ENCODE measurements at regions not wholly inside any gene's neighbourhood (a gene's known extent, or its start where the extent isn't known, plus 50 kb on each side); places are given as distances from the start of the nearest gene placed in this dataset.

DNA sequence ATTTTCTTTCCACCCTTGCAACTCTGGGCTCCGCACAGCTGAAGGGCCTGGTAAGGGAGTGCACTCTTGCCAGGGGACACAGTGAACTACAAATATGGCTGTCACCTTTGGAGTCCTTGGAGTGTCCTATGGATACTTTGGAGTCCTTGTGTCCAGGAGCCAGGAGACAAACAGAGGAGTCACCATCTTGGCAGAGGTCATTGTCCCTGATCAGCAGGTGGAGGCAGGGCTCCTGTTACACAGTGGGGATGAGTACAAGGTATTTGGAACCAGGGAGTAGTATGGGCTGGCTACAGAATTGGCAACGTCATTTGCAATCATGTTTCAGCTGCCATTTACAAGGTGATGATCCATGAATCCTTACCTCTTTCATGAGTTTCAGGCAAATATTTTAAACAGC is 132.5 kb downstream of the FAM161A start:
- DNase-seq = no peak

GRCh38 chr2:61720911-61721310 is 132.9 kb downstream of the FAM161A start:
- DNase-seq = no peak

GRCh38 chr2:61718965-61719364 is 134.9 kb downstream of the FAM161A start:
- DNase-seq = no peak

DNA sequence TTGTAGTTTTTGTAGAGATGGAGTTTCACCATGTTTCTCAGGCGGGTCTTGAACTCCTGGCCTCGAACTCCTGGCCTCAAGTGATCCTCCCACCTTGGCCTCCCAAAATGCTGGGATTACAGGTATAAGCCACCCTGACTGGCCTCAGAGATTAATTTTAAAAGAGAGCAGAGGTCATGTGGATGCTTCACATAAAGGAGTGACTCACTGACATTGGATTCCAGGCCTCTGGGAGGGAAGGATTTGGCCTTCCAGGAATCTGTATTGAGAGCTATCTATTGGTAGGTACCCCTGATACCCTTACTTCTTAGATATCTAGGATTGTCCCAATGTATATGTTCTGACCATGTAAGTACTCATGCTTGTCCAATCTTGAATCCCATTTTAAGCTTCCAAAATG is 138.4 kb downstream of the FAM161A start:
- no peak for DNase-seq

DNA sequence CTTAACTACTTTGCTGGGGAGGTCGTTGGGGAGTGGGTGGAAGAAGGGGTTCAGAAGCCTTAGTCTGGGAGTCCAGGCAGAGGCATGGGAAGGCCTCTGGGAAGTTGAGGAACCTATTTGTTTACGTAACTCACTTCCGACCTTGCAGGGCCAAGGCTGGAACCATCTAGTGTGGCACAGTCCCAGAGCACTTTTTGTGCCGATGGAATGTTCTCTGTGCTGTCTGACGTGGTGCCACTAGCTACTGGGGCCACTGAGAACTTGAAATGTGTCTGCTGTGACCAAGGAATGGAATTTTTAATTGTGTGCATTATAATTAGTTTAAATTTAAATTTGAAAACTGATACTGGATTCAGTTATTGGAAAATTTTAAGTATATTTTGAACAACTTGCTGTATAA is 139.7 kb downstream of the FAM161A start:
- no peak for DNase-seq

GRCh38 chr2:61713457-61713856 is 140.4 kb downstream of the FAM161A start:
- no peak for DNase-seq

DNA sequence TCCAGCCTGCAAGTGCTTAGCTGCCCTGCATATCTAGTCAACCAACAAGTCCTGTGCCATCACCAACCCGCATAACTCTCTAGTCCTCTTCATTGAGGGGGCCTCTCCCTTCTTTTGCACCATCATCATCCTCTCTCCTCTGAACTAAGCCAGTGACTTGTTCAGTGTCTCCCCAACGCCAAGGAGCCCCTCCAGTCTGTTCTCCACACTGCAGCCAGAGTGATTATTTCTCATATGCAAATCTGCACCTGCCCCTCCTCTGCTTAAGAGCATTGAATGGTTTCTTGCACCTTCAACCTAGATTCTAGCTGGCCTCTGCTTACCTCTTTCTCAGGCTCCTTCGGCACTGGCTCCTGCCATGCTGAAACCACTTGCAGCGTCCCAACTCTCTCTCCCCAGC is 141.8 kb downstream of the FAM161A start:
- DNase-seq = no peak

DNA sequence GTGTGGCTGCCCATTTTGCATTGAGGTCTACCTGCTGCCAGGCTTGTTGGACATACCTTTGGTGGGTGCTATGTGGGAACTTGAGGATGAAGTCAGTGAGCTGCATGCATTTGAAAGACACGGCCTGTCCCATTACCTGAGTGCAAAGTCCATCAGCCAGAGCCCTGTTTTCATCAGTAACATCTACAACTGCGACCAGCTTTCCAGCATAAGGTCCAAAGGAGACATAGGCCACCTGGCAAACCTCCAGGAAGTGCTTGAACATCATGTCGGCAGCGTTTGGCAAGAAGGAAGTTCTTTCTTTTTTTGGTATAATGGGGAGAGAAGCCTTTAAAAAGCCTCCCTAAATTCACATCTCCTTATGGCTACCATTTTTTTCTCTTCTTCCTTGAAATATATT is 143.1 kb downstream of the FAM161A start:
- DNase-seq = no peak

DNA sequence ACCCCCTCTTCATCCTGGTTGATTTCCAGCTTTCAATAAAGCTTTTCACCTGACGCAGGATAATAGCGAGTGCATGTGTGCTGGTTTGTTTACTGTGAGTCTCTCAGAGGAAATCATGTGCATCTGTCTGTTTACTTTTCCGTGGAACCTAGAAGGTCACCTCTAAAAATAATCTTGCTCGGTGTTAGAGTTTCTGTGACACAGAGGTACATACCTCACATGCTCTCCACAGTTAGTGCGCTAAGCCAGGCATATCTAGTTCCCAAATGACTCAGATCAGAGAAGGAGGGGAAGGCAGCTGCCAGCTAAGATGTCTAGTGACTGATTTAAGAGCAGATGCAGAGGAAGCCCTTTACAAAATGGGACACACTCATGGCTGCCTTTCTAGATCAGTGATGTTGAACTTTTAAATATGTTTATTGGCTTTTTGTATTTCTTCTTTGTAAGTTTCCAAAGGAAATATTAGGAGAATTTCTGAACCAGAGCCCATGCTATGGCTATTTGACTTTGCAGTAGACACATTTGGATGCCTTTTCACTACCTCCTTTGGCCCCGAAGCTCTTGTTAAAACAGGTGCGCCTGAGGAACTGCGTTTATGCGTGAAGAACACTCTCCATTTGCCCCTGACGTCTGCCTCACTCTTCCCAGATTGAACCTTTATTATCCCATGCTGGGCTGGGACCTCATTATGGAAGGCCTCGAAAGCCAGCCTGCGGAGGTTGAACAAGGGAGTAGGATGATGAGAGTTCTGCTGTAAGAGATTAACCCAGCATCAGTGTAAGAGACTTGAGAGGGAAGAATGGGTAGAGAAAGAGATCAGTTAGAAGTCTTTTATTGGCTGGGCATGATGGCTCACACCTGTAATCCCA is 145.6 kb downstream of the FAM161A start:
- peak; percentile 83 for DNase-seq

- no peak for DNase-seq
Measured at GRCh38 chr2:61705625-61706024, 148.2 kb downstream of the FAM161A start.

- DNase-seq = no peak
Measured at GRCh38 chr2:61704364-61704763, 149.5 kb downstream of the FAM161A start.

GRCh38 chr2:61702088-61702467 is 151.8 kb downstream of the FAM161A start:
- no peak for DNase-seq

DNA sequence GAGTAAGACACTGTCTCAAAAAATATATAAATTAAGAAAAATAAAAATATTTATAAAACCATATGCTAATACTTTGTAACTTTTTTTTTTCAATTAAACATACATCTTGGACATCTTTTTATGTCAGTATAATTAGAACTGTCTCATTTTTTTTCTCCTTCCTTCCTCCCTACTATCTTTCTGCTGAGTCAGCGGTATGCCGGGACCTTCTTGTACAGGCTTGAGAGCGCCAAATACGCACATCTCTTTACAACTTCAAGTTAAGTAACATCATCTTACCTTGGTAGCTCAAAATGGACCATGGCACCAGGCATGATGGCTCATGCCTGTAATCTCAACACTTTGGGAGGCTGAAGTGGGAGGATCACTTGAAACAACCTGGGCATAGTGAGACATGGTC is 153.4 kb downstream of the FAM161A start:
- no peak for DNase-seq

DNA sequence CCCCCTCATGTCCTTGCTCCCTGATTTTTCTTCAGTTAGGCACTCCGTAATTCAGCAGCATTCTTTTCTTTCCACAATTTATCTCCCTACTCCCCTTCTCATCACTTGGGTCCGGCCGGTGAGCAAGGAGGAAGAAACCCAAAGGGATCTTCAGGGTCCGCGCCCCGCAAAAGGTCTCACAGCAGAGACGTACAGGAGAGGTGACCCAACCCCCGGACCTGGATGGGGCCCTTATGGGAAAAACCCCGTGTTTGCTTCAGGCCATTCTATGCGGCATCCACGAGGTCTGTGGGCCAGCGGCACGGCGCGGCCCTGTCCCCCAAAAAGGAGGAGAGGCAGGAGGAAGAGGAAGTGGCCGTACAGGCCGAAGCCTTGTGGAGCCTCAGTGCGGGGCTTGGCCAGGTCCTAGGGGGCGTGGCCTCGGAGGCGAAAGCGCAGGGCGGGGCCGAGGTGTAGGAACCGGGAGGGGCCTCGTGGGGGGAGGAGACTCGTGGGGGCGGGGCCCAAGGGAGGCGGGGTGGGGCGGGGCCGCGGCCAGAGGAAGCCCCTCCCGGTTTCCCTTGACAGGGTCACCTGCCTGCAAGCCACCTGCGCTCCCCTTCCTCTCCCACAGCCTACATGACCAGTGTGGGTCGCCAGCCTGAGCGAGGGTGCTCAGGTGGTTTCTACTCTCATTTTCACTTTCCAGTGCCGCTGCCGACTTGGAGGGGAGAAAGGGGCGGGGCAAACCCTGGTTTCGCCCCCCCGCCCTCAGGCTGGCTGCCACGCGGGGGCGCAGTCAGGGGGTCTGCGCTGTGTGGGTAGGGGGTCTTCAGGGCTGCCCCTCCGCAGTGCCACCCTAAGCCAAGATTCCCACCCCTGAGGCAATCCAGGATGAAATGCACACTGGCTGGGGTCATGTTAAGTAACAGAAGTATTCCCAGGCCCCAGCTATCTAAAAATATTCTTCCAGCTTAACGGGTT is 156.4 kb upstream of the XPO1 start:
- no peak for DNase-seq

GRCh38 chr2:61693744-61694143 is 155.6 kb upstream of the XPO1 start:
- DNase-seq = no peak

- DNase-seq = no peak
Measured at GRCh38 chr2:61690078-61690596, 152.0 kb upstream of the XPO1 start.

DNA sequence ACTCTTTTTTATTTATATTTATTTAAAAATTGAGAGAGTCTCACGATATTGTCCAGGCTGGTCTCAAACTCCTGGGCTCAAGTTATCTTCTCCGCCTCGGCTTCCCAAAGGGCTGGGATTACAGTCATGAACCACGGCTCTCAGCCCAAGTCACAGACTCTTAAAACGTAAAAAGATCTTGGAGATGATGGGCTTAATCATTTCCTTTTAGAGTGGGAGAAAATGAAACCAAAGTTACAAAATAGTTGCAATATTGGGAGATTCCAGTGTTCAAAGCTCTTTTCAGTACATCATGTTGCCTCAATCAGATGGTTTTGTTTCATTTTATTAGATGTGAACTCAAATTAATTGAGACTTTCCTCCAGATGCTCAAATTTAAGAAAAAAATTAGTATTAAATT is 151.4 kb upstream of the XPO1 start:
- no peak for DNase-seq

DNA sequence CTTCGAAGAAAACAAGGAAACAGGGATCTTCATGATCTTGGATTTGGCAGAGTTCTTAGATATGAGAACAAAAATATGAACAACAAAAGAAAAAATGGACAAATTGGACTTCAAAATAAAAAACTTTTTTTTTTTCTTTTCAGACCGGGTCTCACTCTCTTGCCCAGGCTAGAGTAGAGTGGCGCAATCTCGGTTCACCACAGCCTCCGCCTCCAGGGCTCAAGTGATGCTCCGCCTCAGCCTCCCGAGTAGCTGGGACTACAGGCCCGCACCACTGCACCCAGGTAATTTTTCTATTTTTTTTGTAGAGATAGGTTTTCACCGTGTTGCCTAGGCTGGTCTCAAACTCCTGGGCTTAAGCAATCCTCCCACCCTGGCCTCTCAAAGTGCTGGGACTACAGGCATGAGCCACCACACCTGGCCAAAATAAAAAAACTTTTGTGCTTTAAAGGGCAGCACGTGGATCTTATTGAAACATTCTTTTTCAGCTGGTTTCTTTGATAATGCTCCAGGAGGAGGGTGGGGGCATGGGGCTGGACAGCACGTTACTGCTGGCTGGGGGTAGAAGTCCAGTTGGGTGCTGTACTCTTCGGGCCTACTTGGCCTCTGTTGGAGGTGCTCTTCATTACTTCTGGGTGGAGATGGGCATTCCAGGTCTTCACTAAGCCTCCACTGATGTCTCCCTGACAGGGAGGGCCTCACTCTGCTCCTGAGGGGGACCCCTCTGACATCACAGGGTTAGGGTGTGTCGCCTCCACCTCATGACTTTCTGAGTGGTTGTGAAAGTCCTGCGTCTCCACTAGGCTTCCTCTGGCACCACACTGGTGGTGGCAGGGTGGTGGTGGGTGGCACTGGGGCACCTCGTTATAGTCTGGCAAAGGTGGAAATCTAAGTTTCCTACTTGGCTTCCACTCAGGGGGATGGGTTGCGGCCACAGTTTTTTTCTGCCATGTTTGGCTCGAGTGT is 150.5 kb upstream of the XPO1 start:
- no peak for DNase-seq

DNA sequence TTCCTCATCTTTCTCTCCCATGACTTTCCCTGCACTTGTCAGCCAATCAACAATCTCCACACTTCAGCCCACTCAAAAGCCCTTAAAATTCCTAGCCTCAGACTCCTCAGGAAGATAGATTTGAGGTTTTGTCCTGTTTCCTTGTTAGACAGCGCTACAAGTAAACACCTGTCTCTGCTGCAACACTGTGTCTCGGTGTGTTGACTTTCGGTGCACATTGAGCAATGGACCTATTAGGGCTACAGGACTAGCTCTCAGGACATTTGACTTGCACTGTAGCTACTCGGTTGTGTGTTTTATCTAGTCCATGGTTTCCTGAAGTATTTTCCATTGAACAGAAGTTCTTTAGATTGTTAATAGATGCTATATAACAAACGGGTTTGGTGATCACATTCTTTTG is 140.9 kb upstream of the XPO1 start:
- no peak for DNase-seq

- DNase-seq = no peak
Measured at GRCh38 chr2:61677942-61678341, 139.8 kb upstream of the XPO1 start.

DNA sequence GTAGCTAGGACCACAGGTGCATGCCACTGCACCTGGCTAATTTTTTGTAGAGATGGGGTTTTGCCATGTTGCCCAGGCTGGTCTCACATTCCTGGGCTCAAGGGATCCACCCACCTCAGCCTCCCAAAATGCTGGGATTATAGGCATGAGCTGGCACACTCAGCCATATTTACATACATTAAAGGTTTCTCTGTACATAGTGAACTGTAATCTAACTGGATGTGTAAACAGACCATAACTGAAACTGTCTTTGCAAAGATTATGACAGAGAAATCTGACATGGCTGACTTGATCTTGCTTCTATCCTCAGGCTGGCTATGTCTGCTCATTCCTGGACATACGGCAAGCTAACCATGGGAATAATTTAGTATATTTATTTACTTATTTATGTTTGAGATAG is 139.2 kb upstream of the XPO1 start:
- DNase-seq = no peak

DNA sequence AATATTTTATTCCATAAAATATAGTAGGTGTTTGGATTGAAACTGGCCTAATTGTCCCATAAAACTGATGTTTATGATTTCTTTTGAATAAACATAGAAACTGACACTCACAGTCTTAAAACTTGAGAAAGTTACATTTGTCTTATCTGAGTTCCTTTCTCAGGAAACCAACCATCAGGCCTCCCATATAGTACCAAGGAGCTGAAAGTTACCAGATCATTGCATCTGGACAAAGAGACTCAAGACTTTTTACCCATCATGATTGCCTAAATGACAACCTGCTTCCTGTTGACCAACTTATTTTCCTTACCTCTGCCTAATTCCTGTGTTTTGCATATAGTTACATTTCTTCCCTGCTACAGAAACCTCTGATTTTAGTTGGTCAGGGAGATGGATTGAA is 137.0 kb upstream of the XPO1 start:
- no peak for DNase-seq
